ENCODE measurements at regions not wholly inside any gene's neighbourhood (a gene's known extent, or its start where the extent isn't known, plus 50 kb on each side); places are given as distances from the start of the nearest gene placed in this dataset.

- no peak overlapping the region for H3K27ac ChIP-seq
- H3K79me2 ChIP-seq = no peaks in the 10 kb centered on the region
- no peaks in the 10 kb centered on the region for H3K4me1 ChIP-seq
- no peak overlapping the region for H2AFZ ChIP-seq
- H3K9ac ChIP-seq = no peak overlapping the region
- no peak overlapping the region for H3K4me3 ChIP-seq (ENCODE audit: low read depth, low read length)
- no peak for TF ChIP-seq CTCF (IDR thresholded peaks at IDR 0.05)
- no peaks in the 10 kb centered on the region for H3K36me3 ChIP-seq (ENCODE audit: control insufficient read depth, insufficient read depth, low read length)
- no peaks in the 10 kb centered on the region for H3K9me3 ChIP-seq (ENCODE audit: control insufficient read depth, low read length)
- H3K4me2 ChIP-seq (ENCODE audit: low read length) = no peak overlapping the region
- H3K27me3 ChIP-seq (ENCODE audit: control insufficient read depth, insufficient read depth, low read length) = no peaks in the 10 kb centered on the region
These were observed 64.7 kb upstream of the BTC start for GRCh38 chr4:74858921-74859562.

- Histone ChIP-seq H3K27me3 (ENCODE audit: control insufficient read depth, insufficient read depth, low read length) (no peaks in the 10 kb centered on the region), H3K9ac (no peak overlapping the region), H3K4me3 (ENCODE audit: low read depth, low read length) (no peak overlapping the region), H3K27ac (no peak overlapping the region), H3K4me1 (no peaks in the 10 kb centered on the region), H3K79me2 (no peaks in the 10 kb centered on the region), H3K4me2 (ENCODE audit: low read length) (no peak overlapping the region), H2AFZ (no peak overlapping the region), H3K36me3 (ENCODE audit: control insufficient read depth, insufficient read depth, low read length) (no peaks in the 10 kb centered on the region), H3K9me3 (ENCODE audit: control insufficient read depth, low read length) (no peaks in the 10 kb centered on the region)
- TF ChIP-seq CTCF (IDR thresholded peaks at IDR 0.05) = no peak
These were observed 61.6 kb upstream of the BTC start for GRCh38 chr4:74855879-74856278.

GRCh38 chr4:74848774-74849173, 54.5 kb upstream of the BTC start:
- Histone ChIP-seq H3K27ac (no peak overlapping the region), H3K4me1 (no peaks in the 10 kb centered on the region), H2AFZ (no peak overlapping the region), H3K27me3 (ENCODE audit: control insufficient read depth, insufficient read depth, low read length) (no peaks in the 10 kb centered on the region), H3K79me2 (no peaks in the 10 kb centered on the region), H3K9ac (no peak overlapping the region), H3K4me2 (ENCODE audit: low read length) (no peak overlapping the region), H3K4me3 (ENCODE audit: low read depth, low read length) (no peak overlapping the region), H3K36me3 (ENCODE audit: control insufficient read depth, insufficient read depth, low read length) (no peaks in the 10 kb centered on the region), H3K9me3 (ENCODE audit: control insufficient read depth, low read length) (no peaks in the 10 kb centered on the region)
- no peak for TF ChIP-seq CTCF (IDR thresholded peaks at IDR 0.05)

GRCh38 chr4:74845834-74846233, 51.5 kb upstream of the BTC start:
- no peaks in the 10 kb centered on the region for H3K27me3 ChIP-seq (ENCODE audit: control insufficient read depth, insufficient read depth, low read length)
- no peak for TF ChIP-seq CTCF (IDR thresholded peaks at IDR 0.05)
- no peak overlapping the region for H3K27ac ChIP-seq
- no peaks in the 10 kb centered on the region for H3K4me1 ChIP-seq
- H3K36me3 ChIP-seq (ENCODE audit: control insufficient read depth, insufficient read depth, low read length) = no peaks in the 10 kb centered on the region
- no peak overlapping the region for H3K4me2 ChIP-seq (ENCODE audit: low read length)
- no peak overlapping the region for H3K9ac ChIP-seq
- H3K9me3 ChIP-seq (ENCODE audit: control insufficient read depth, low read length) = no peaks in the 10 kb centered on the region
- no peak overlapping the region for H3K4me3 ChIP-seq (ENCODE audit: low read depth, low read length)
- H2AFZ ChIP-seq = no peak overlapping the region
- H3K79me2 ChIP-seq = no peaks in the 10 kb centered on the region
